Activated CD4-positive, CD25-positive, alpha-beta regulatory T cell (primary cell): ENCODE measurements at regions not wholly inside any gene's neighbourhood (a gene's known extent, or its start where the extent isn't known, plus 50 kb on each side); places are given as distances from the start of the nearest gene placed in this dataset.

Experiments
- DNase-seq, 4 experiments: peaks; one replicate each; lab custom pipeline; 2025; lab: John Stamatoyannopoulos, UW

DNA sequence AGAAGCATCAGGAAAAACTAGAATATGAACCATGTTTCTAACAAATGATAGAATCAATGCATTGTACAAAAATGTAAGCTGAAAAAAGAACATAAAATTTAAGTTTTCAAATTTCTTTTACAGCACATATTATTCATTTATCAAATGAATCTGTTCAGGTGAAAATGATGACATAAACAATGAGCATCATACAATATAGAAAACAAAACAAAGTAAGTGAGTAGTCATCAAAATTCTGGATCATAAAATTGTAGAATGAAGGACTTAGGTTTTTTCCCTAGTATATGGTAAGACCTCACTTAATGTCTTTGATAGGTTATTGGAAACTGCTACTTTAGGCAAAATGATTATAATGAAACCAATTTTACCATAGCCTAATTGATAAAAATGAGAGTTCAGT, 427.0 kb upstream of the KCNH7 start:
- no peak for DNase-seq

DNA sequence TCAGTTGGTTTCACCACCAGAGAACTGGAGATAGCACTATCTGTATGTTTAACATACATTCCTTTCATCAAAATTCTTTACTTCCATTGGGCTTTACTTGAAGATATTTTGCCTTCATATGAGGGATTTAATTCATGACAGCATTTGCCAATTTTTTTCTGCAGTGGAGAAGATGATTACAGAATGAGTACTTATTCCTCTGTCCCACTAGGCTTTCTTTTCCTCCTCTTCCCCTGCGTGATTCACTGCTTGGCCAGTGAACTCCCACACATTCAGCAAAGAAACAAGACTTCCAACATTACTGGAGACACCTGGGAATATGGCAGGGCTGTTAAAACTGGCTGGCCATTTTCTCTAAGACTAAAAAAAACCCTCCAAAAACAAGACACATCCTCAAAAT, 425.8 kb upstream of the KCNH7 start:
- no peak for DNase-seq

DNA sequence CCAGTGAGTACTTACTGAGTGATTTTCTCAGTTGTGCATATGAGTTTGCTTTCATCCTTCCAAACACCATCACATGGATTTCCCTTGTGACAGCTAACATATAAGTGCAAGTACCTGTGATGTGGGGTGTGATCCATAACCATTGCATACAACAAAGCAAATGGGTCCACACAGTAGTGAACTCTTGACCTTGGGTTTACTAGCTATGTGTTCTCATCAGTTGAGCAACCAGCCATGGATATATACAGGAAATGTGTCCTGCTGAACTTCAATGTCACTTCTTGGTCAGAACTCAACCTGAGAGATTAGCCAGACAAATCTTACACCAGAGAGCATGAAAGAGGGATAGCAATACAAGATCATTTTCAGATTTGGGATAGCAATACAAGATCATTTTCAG, 420.9 kb upstream of the KCNH7 start:
- no peak for DNase-seq

DNA sequence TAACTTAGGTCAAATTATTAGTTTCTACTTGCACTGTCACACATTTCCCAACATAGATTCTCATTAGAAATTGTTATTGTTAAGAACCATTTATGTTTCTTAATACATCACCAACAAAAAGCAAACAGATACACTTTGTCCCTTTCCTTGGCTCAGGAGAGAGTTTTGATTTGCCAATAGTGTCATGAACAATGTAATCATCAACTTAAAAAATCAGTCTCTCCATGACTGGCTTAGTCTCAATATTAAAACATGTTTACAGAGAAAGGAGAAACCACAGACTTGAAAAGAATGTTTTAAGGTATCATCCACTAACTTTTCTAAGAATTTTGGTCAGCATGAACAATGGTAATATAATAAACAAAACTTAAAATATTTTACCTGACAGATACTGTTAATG, 416.5 kb upstream of the KCNH7 start:
- DNase-seq, result no peak

DNA sequence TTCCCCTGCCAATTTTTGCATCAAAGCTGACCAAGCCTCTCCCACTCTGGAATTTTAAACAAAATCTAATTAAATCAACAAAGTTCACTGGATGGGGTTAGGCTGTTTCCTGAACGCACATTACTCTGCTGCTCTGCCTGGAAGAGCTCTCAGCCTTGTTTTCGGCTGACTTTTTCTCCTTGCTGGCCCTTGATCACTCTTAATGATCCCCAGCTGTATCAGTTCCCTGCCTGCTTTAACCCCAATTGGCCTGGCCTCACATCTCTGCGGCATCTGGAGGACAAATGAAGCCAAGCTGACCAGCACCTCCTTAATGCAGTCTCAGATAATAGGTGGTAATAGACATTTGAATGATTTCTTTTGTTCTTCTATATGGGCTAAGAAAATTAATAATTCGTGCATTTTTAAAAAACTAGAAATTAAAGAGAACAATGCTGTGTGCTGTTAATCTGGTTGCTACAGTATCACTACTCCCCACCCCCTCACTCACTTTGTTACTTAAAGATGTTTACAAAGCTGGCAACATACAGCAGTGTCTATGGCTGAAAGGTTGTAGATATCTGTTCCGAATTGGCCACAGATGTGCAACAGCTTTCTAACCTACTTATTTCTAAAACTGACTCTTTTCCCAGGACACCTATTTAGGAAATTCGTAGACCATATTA, 415.2 kb upstream of the KCNH7 start:
- DNase-seq, result no peak

DNA sequence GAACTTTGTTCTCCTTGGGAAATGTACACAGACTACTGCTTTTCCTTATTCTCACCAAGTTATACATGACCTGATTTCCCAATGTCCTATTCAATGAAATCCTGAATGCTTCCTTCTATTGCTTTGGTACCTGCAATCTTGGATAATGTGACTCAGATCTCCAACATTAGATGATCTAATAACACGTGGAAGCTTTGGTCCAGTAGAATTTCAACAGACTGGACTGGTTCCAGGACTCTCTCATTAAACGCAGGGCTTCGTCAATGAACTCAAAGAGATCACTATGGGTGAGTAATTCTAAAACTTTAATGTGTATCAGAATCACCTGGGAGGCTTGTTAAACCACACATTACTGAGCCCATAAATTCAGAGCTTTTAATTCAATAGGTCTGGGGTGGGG, 413.6 kb upstream of the KCNH7 start:
- DNase-seq, result no peak

DNA sequence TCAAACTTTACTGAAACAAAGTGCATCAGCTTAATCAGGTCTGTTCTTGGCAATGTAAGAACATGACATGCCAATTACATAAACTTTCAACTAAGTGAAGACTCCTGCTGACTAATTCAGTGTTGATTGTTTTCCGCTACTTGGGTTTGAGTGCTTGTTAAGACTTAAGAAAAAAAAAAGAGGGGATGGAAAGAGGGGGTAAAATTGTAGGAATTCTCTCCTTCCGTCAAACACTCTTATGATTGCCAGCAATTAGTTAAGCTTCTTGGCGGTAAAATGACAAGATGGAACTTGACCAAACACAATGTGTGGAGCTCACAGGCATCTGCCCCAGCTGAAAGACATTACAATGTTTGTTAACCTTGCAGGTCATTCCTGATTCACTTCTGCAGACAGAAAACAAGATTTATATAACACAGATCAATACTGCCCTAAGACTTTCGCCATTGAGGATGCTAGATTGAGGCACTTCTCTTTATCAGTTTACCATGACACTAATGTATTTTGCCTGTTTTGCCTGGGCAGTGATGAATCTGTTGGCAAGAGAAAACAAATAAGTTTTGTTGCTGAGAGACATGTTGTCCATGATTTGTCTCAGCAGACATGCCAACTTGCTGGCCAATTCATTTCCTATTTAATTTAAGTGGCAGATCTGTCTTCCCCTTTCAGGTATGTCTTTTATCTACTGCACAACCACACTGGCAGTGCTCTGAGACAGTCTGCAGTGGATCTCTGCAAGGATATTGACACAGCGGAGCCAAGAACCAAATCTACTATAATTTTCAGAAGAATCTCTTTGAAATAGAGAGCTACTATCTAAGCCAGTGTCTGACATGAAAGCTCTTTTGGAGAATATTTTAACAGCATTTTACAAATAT, 410.0 kb upstream of the KCNH7 start:
- no peak for DNase-seq

DNA sequence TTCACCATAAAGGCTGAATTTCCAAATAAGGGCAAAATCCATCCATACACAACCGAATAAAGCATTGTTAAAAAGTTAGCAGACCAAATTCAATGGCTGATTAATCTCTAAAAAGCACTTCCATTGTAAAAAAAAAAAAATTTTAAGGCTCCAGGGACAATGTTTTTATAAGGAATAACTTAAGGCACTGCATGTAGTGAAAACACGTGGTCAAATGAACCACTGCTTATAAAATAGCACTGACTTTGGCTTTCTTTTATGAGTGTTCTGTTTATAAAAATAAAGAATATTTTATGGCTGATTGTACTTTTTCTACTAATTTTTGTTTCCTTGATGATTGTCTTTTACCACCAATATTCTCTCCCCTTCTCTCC, 409.3 kb upstream of the KCNH7 start:
- DNase-seq, result no peak

DNA sequence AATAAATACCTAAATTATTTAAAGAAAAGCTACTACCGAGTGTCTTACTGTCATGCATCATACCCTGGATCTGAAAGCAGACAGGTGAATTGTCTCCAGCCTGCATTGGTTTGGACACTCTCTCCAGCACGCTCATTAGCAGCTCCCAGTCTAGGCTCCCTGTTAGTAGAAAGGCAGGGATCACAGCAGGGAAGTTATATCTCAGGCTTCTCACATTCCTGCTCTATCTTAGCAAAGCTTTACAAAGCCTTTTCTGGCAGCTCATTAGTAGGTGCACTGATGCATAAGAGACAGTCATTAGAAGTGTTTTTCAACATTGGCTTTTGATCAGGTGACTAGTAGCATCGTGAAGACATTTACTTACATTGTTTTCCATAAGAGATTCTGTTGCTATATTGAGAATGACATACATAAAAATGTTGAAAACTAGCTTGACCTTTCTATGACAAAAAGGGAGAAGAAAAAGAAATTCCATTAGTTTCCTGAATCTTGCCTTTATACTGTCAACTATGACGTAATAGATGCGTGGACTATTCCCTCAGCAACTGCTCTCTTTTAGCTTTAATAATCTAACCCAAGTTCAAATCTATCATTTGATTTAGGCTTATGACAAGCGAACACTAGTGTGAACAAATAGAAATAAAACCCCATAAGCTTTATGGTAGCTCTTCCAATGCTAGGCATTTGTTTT, 408.7 kb upstream of the KCNH7 start:
- DNase-seq, result no peak

DNA sequence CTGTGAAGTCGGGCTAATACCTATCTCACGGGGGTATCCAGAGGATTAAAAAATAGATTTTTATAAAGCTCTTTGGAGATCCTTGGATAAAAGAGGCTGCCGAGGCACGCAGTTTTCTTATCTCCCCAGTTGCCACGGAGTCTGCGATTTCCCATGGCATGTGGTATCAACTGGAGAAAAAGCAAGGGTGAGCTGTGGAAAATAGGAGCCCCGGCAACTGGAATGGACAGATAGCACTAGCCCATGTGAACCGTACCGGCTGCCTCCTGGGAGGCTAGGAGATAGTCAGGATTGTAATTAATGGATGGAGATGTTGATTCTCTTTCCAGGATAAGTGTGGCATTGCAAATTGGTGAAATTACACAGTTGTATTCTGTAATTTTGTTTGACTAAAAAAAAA, 407.6 kb upstream of the KCNH7 start:
- no peak for DNase-seq

DNA sequence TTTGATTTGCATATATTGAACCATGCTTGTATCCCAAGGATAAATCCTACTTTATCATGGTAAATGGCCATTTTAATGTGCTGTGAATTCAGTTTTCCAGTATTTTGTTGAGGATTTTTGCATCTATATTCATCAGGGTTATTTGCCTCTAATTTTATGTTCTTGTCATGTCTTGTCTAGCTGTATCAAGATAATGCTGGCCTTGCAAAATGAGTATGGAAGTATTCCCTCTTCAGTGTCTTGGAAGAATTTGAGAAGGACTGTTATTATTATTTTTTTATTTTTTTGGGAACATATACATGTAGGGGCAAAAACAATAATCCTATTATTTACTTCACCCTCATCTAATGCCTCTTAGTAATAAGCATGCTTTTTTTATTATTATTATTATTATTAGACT, 398.0 kb upstream of the KCNH7 start:
- no peak for DNase-seq

DNA sequence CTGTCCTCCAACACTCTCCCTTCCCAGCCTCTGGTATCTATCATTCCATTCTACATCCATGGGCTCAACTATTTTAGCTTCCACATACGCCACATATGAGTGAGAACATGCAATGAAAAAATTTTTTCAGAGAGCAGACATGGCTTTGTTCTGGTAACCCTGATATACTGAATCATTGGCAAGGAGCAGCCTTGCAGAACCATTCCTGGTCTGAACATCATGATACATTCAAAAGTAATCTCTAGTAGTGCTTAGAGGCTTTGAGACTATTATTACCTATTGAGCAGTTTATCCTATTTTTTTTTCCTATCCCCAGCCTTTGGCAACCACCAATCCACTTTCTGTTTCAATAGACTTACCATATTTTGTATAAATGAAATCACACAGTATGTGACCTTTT, 393.1 kb upstream of the KCNH7 start:
- DNase-seq, result no peak

DNA sequence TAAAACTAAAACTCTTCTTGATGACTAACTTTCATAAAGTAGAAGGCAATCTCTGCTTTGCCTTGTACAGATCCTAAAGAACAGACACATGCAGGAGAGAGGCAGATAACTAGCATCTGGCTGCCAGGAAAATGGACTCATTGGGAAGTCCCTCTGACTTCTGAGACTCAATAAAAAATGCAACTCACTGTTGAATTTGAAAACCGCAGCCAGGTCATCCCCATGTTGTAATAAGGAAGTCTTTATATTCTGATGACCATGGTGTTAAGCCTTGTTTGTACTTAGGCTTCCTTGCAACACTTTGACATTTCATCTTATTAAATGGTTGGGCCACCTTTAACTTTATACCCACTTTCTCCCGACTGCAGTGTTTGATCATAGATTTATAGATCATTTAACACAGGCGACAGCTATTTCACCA, 375.1 kb upstream of the KCNH7 start:
- no peak for DNase-seq

DNA sequence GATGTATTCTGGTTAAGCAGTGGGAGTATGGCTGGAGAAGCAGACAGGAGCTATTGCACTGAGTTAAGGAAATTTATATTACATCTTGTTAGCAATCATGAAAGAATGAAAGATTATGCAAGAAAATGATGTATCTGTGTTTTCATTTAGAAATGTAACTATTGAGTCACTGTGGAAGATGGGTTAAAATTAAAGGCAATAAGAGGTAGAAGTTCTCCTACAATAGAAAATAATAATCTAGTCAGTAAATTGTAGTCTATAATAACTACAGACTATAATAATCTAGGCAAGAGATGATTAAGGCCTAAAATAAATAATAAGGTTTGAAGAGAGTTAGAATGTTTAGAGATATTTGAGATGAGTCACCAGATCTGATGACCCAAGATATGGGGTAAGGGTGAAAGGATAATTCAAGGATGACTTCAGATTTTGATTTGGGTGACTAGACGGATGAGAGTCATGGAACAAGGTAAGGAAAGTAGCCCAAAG, 371.9 kb upstream of the KCNH7 start:
- DNase-seq, result no peak

DNA sequence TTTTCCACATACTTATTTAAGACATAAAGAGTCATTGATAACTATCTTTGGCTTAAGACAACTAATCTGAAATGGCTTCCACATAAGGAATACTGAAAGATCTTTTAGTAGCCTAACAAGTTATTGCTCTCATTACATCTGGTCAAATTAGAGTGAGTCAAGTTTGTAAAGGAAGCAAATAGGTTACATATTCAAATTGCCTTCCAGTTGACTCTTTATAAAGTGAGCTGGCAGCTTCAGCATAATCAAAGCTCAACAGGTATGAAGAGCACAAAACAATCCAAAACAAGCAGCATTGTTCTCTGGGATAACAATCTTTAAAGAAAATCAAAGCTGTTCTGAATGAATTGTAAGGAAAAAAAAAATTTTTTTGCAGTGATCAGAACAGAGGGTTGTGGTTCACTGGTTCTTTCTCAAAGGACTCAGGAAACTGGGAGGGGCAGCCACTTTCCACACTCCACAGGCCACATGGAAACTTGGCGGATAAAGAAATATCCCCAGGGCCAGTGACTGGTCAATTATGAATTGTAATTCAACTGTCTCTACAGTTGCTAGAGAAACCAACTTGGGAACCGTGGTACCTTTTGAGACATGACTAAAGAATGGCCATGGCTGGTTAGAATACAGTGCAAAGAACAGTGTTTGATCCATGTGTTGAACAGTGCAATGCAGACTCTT, 369.3 kb upstream of the KCNH7 start:
- no peak for DNase-seq

DNA sequence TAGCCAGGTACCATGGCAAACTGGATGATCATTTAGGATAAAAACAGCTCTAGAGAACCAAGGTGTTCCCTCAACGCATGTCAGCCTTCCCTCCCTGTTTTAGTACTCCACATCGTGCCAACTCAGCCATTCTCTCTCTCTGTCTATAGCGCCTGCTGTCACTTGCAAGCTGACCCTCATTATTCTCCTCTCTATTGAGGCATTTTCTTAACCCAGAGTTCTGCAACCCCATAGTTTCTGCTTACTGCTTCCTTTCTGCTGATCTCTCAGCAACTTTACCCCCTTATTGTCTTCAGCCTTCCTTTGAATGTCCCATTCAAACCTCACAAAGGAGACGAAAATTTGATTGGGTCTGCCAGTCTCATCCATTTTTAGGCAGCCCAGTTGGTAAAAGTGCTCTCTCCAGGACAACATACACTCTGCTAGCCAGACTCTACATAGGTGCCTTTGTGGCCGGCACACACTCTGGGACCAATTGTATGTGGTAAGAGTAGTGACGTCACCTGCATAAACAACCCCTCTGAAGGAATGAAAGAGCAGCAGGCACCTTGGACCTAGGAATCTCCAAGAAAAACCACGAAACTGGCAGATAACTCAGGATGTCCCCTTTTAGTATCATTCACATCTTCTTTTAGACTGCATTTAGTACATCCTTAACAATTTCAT, 367.2 kb upstream of the KCNH7 start:
- DNase-seq, result no peak

DNA sequence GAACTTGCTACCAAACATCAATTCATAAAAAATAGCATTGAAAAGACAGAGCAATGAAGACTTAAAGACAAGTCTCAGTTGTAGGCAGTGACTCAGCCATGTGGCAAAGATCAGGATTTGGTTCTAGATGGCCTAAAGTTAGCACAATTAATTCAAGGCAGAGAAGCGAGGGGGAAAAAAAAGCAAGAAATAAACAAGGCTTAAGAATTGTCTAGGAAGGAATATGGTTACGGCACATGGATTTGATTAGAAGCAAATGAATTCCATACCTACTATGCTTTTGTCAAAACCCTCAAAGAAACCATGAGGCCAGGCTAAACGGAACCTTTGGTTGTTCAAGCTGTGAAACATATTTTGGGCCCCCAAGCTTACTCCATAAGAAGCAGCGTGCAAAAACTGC, 362.2 kb upstream of the KCNH7 start:
- no peak for DNase-seq

DNA sequence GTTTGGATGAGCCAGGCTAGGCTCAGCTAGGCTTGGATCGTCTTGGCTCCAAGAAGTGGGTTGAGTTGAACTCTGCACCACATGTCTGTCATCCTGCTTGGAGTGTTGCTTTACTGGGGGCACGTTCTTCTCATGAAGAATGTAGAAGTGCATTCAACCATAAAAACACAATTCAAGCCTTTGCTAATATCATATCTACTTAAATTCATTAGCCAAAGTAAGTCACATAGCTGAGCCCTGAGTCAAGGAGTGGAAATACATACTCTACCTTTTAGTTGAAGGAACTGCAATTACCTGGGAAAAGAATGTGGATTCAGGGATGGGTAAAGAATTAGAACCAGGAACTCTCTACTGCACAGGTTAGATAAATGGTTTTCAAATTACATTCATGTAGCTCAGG, 360.4 kb upstream of the KCNH7 start:
- DNase-seq, result no peak

DNA sequence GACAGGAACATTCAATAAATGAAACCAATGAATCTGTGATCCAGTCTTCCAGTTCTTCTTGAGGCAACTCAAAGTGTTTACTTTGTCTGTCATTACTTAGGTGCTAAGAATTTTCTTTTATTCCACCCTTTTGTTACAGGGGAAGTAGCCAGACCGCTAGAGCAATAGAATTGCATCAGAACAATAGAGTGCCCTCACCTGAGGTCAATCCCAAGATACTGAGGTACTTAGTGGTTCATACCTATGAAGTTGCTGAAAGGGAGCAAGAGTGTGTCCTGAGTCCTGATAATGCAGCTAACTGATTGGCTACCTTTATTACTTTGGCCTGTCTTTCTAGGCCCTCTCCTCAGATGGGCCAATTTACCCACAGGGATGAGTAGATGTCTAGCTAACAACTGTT, 359.4 kb upstream of the KCNH7 start:
- DNase-seq, result no peak

DNA sequence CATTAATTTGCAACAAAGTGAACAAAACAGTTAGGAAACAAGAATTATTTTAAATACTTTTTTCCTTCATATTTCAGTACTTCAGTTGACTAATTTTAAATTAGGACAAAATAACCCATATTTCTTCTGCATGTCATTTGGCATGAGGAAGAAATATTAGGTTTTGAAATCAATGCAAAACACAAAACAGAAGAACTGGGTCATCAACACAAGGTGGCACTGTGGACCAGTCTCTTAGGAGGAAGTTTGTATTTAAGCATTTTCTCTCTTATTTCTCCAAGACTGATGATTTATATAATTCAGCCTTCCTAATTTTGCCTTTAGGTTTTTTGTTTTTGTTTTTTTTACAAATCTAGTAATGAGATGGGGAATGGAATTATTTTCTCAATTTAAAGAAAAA, 352.8 kb upstream of the KCNH7 start:
- no peak for DNase-seq

DNA sequence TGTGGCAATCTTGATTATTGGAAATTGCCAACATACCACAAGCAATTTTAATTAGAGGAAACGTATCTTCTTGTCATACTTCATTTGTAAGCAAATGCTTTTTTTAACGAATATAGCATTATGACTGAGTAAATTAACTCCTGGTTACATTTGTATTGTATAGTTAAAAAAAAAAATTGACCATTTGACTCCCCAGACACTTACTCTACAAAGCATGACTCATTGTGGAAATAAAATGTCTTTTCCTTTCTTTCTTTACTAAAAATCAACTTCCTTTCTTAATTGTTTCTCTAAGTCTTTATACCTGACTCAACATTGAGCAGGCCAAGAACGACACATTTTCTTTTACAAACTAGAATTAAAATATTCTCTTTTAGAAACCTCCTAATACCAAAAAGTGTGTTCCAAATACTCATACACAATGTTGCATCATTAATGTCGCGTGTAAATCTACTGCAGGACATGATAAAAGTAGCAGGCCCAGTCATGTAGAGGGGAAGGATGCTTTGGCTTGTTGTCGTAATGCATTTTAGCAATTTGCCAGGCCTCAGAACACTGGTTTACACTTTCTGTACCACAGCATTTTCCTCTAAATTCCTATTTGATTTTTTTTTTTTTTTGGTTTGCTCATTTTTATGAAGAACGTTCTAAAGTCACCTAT, 349.6 kb upstream of the KCNH7 start:
- no peak for DNase-seq
